ENCODE measurements at regions not wholly inside any gene's neighbourhood (a gene's known extent, or its start where the extent isn't known, plus 50 kb on each side); places are given as distances from the start of the nearest gene placed in this dataset.

GRCh38 chr7:115356999-115357702 is 435.3 kb downstream of the MDFIC start:
- Histone ChIP-seq H3K4me1 (ENCODE audit: control insufficient read depth in 1 of 2, insufficient read depth in 2 of 2, low read length in 2 of 2) (no peaks in the 10 kb centered on the region), H3K27ac (ENCODE audit: low read depth, low read length) (no peak overlapping the region), H3K9me3 (ENCODE audit: control insufficient read depth in 1 of 2, low read length in 2 of 2) (no peaks in the 10 kb centered on the region), H3K9ac (ENCODE audit: low read depth in 1 of 2, low read length in 2 of 2) (no peak overlapping the region), H3K4me3 (ENCODE audit: low read depth in 1 of 2, low read length in 2 of 2) (no peak overlapping the region), H3K36me3 (ENCODE audit: control insufficient read depth in 1 of 2, insufficient read depth in 2 of 2, low read length in 2 of 2) (no peaks in the 10 kb centered on the region), H3K27me3 (ENCODE audit: control insufficient read depth in 1 of 2, insufficient read depth in 2 of 2, low read length in 2 of 2) (no peaks in the 10 kb centered on the region)

GRCh38 chr7:115356139-115356746 is 434.3 kb downstream of the MDFIC start:
- Histone ChIP-seq H3K9me3 (ENCODE audit: control insufficient read depth in 1 of 2, low read length in 2 of 2) (no peaks in the 10 kb centered on the region), H3K9ac (ENCODE audit: low read depth in 1 of 2, low read length in 2 of 2) (no peak overlapping the region), H3K27ac (ENCODE audit: low read depth, low read length) (no peak overlapping the region), H3K27me3 (ENCODE audit: control insufficient read depth in 1 of 2, insufficient read depth in 2 of 2, low read length in 2 of 2) (no peaks in the 10 kb centered on the region), H3K36me3 (ENCODE audit: control insufficient read depth in 1 of 2, insufficient read depth in 2 of 2, low read length in 2 of 2) (no peaks in the 10 kb centered on the region), H3K4me3 (ENCODE audit: low read depth in 1 of 2, low read length in 2 of 2) (no peak overlapping the region), H3K4me1 (ENCODE audit: control insufficient read depth in 1 of 2, insufficient read depth in 2 of 2, low read length in 2 of 2) (no peaks in the 10 kb centered on the region)

GRCh38 chr7:115354925-115355324 is 433.0 kb downstream of the MDFIC start:
- Histone ChIP-seq H3K27me3 (ENCODE audit: control insufficient read depth in 1 of 2, insufficient read depth in 2 of 2, low read length in 2 of 2) (no peaks in the 10 kb centered on the region), H3K4me1 (ENCODE audit: control insufficient read depth in 1 of 2, insufficient read depth in 2 of 2, low read length in 2 of 2) (no peaks in the 10 kb centered on the region), H3K36me3 (ENCODE audit: control insufficient read depth in 1 of 2, insufficient read depth in 2 of 2, low read length in 2 of 2) (no peaks in the 10 kb centered on the region), H3K9me3 (ENCODE audit: control insufficient read depth in 1 of 2, low read length in 2 of 2) (no peaks in the 10 kb centered on the region), H3K4me3 (ENCODE audit: low read depth in 1 of 2, low read length in 2 of 2) (no peak overlapping the region), H3K9ac (ENCODE audit: low read depth in 1 of 2, low read length in 2 of 2) (no peak overlapping the region), H3K27ac (ENCODE audit: low read depth, low read length) (no peak overlapping the region)

GRCh38 chr7:115352375-115352774 is 430.5 kb downstream of the MDFIC start:
- H3K4me3 ChIP-seq (ENCODE audit: low read depth in 1 of 2, low read length in 2 of 2) = no peak overlapping the region
- H3K27me3 ChIP-seq (ENCODE audit: control insufficient read depth in 1 of 2, insufficient read depth in 2 of 2, low read length in 2 of 2) = no peaks in the 10 kb centered on the region
- no peaks in the 10 kb centered on the region for H3K9me3 ChIP-seq (ENCODE audit: control insufficient read depth in 1 of 2, low read length in 2 of 2)
- no peak overlapping the region for H3K9ac ChIP-seq (ENCODE audit: low read depth in 1 of 2, low read length in 2 of 2)
- H3K36me3 ChIP-seq (ENCODE audit: control insufficient read depth in 1 of 2, insufficient read depth in 2 of 2, low read length in 2 of 2) = no peaks in the 10 kb centered on the region
- no peak overlapping the region for H3K27ac ChIP-seq (ENCODE audit: low read depth, low read length)
- H3K4me1 ChIP-seq (ENCODE audit: control insufficient read depth in 1 of 2, insufficient read depth in 2 of 2, low read length in 2 of 2) = no peaks in the 10 kb centered on the region

GRCh38 chr7:115350764-115351163 is 428.9 kb downstream of the MDFIC start:
- H3K9me3 ChIP-seq (ENCODE audit: control insufficient read depth in 1 of 2, low read length in 2 of 2) = no peaks in the 10 kb centered on the region
- no peak overlapping the region for H3K27ac ChIP-seq (ENCODE audit: low read depth, low read length)
- H3K36me3 ChIP-seq (ENCODE audit: control insufficient read depth in 1 of 2, insufficient read depth in 2 of 2, low read length in 2 of 2) = no peaks in the 10 kb centered on the region
- no peaks in the 10 kb centered on the region for H3K4me1 ChIP-seq (ENCODE audit: control insufficient read depth in 1 of 2, insufficient read depth in 2 of 2, low read length in 2 of 2)
- H3K27me3 ChIP-seq (ENCODE audit: control insufficient read depth in 1 of 2, insufficient read depth in 2 of 2, low read length in 2 of 2) = no peaks in the 10 kb centered on the region
- H3K9ac ChIP-seq (ENCODE audit: low read depth in 1 of 2, low read length in 2 of 2) = no peak overlapping the region
- no peak overlapping the region for H3K4me3 ChIP-seq (ENCODE audit: low read depth in 1 of 2, low read length in 2 of 2)

GRCh38 chr7:115349635-115350034 is 427.7 kb downstream of the MDFIC start:
- Histone ChIP-seq H3K4me1 (ENCODE audit: control insufficient read depth in 1 of 2, insufficient read depth in 2 of 2, low read length in 2 of 2) (no peaks in the 10 kb centered on the region), H3K27ac (ENCODE audit: low read depth, low read length) (no peak overlapping the region), H3K27me3 (ENCODE audit: control insufficient read depth in 1 of 2, insufficient read depth in 2 of 2, low read length in 2 of 2) (no peaks in the 10 kb centered on the region), H3K4me3 (ENCODE audit: low read depth in 1 of 2, low read length in 2 of 2) (no peak overlapping the region), H3K9me3 (ENCODE audit: control insufficient read depth in 1 of 2, low read length in 2 of 2) (no peaks in the 10 kb centered on the region), H3K36me3 (ENCODE audit: control insufficient read depth in 1 of 2, insufficient read depth in 2 of 2, low read length in 2 of 2) (no peaks in the 10 kb centered on the region), H3K9ac (ENCODE audit: low read depth in 1 of 2, low read length in 2 of 2) (no peak overlapping the region)

GRCh38 chr7:115346685-115347084 is 424.8 kb downstream of the MDFIC start:
- no peak overlapping the region for H3K4me3 ChIP-seq (ENCODE audit: low read depth in 1 of 2, low read length in 2 of 2)
- no peaks in the 10 kb centered on the region for H3K27me3 ChIP-seq (ENCODE audit: control insufficient read depth in 1 of 2, insufficient read depth in 2 of 2, low read length in 2 of 2)
- H3K9me3 ChIP-seq (ENCODE audit: control insufficient read depth in 1 of 2, low read length in 2 of 2) = no peaks in the 10 kb centered on the region
- no peak overlapping the region for H3K9ac ChIP-seq (ENCODE audit: low read depth in 1 of 2, low read length in 2 of 2)
- H3K27ac ChIP-seq (ENCODE audit: low read depth, low read length) = no peak overlapping the region
- H3K36me3 ChIP-seq (ENCODE audit: control insufficient read depth in 1 of 2, insufficient read depth in 2 of 2, low read length in 2 of 2) = no peaks in the 10 kb centered on the region
- H3K4me1 ChIP-seq (ENCODE audit: control insufficient read depth in 1 of 2, insufficient read depth in 2 of 2, low read length in 2 of 2) = no peaks in the 10 kb centered on the region

- Histone ChIP-seq H3K9ac (ENCODE audit: low read depth in 1 of 2, low read length in 2 of 2) (no peak overlapping the region), H3K36me3 (ENCODE audit: control insufficient read depth in 1 of 2, insufficient read depth in 2 of 2, low read length in 2 of 2) (no peaks in the 10 kb centered on the region), H3K9me3 (ENCODE audit: control insufficient read depth in 1 of 2, low read length in 2 of 2) (no peaks in the 10 kb centered on the region), H3K27me3 (ENCODE audit: control insufficient read depth in 1 of 2, insufficient read depth in 2 of 2, low read length in 2 of 2) (no peaks in the 10 kb centered on the region), H3K27ac (ENCODE audit: low read depth, low read length) (no peak overlapping the region), H3K4me1 (ENCODE audit: control insufficient read depth in 1 of 2, insufficient read depth in 2 of 2, low read length in 2 of 2) (no peaks in the 10 kb centered on the region), H3K4me3 (ENCODE audit: low read depth in 1 of 2, low read length in 2 of 2) (no peak overlapping the region)
Observed at GRCh38 chr7:115340828-115341227, 418.9 kb downstream of the MDFIC start.

- H3K27ac ChIP-seq (ENCODE audit: low read depth, low read length) = no peak overlapping the region
- H3K4me1 ChIP-seq (ENCODE audit: control insufficient read depth in 1 of 2, insufficient read depth in 2 of 2, low read length in 2 of 2) = no peaks in the 10 kb centered on the region
- no peaks in the 10 kb centered on the region for H3K36me3 ChIP-seq (ENCODE audit: control insufficient read depth in 1 of 2, insufficient read depth in 2 of 2, low read length in 2 of 2)
- H3K9ac ChIP-seq (ENCODE audit: low read depth in 1 of 2, low read length in 2 of 2) = no peak overlapping the region
- no peaks in the 10 kb centered on the region for H3K27me3 ChIP-seq (ENCODE audit: control insufficient read depth in 1 of 2, insufficient read depth in 2 of 2, low read length in 2 of 2)
- H3K9me3 ChIP-seq (ENCODE audit: control insufficient read depth in 1 of 2, low read length in 2 of 2) = no peaks in the 10 kb centered on the region
- H3K4me3 ChIP-seq (ENCODE audit: low read depth in 1 of 2, low read length in 2 of 2) = no peak overlapping the region
Observed at GRCh38 chr7:115338016-115338415, 416.1 kb downstream of the MDFIC start.

GRCh38 chr7:115332691-115333090 is 410.8 kb downstream of the MDFIC start:
- Histone ChIP-seq H3K36me3 (ENCODE audit: control insufficient read depth in 1 of 2, insufficient read depth in 2 of 2, low read length in 2 of 2) (no peaks in the 10 kb centered on the region), H3K27ac (ENCODE audit: low read depth, low read length) (no peak overlapping the region), H3K4me3 (ENCODE audit: low read depth in 1 of 2, low read length in 2 of 2) (no peak overlapping the region), H3K9me3 (ENCODE audit: control insufficient read depth in 1 of 2, low read length in 2 of 2) (no peaks in the 10 kb centered on the region), H3K4me1 (ENCODE audit: control insufficient read depth in 1 of 2, insufficient read depth in 2 of 2, low read length in 2 of 2) (no peaks in the 10 kb centered on the region), H3K27me3 (ENCODE audit: control insufficient read depth in 1 of 2, insufficient read depth in 2 of 2, low read length in 2 of 2) (no peaks in the 10 kb centered on the region), H3K9ac (ENCODE audit: low read depth in 1 of 2, low read length in 2 of 2) (no peak overlapping the region)
